Panc1 (cell line): ENCODE measurements at regions not wholly inside any gene's neighbourhood (a gene's known extent, or its start where the extent isn't known, plus 50 kb on each side); places are given as distances from the start of the nearest gene placed in this dataset.

Experiments
- ATAC-seq: fragments of 200-7000 bp; cut with Tn5 transposase; 2 replicates; pipeline ENCODE4 v1.9.1; 2020; ENCODE audit warnings: mild to moderate bottlenecking, moderate library complexity
- BruUV-seq: library from RNA; stranded (reverse); fragments of 400-500 nt; replicated peaks from 2 replicates; lab custom pipeline; 2021; lab: Mats Ljungman, UMichigan
- CTCF ChIA-PET: fragments of 300-600 bp; sonication (Branson Sonifier 250); formaldehyde crosslinking; loops from one replicate; lab custom pipeline; 2022; ENCODE audit warnings: antibody characterized with exemption; lab: Charles Lee
- POLR2A ChIA-PET: fragments of 300-600 bp; sonication (Branson Sonifier 250); formaldehyde crosslinking; loops from one replicate; lab custom pipeline; 2022; ENCODE audit warnings: antibody characterized with exemption; lab: Charles Lee
- DNase-seq: peaks from one replicate; pipeline ENCODE4 v3.0.0-alpha.2; 2010; ENCODE audit warnings: low read depth, low spot score
- H3K27ac ChIP-seq: 2 replicates; pipeline ENCODE4 v1.5.1; 2011; ENCODE audit warnings: mild to moderate bottlenecking, low read length, inconsistent platforms
- H3K27me3 ChIP-seq: fragments of 200-500 bp; sonication (Bioruptor generic); 2 replicates; pipeline ENCODE4 v1.6.0; 2014; ENCODE audit warnings: low read length, inconsistent platforms; ENCODE audit not compliant: control insufficient read depth, insufficient read depth
- H3K36me3 ChIP-seq: fragments of 200-500 bp; sonication (Bioruptor generic); 2 replicates; pipeline ENCODE4 v1.5.1; 2014; ENCODE audit warnings: inconsistent platforms, mild to moderate bottlenecking, low read length, moderate library complexity; ENCODE audit not compliant: control insufficient read depth, insufficient read depth
- H3K4me1 ChIP-seq: 2 replicates; pipeline ENCODE4 v1.5.1; 2011; ENCODE audit warnings: inconsistent platforms, mild to moderate bottlenecking, low read length, moderate library complexity; ENCODE audit not compliant: control insufficient read depth, insufficient read depth
- H3K4me3 ChIP-seq, 2 experiments: 2 replicates each; pipeline ENCODE4 v1.5.1; 2011 to 2012; ENCODE audit warnings: low read depth in 2 of 2, low read length in 2 of 2, mild to moderate bottlenecking in 2 of 2, inconsistent platforms in 1 of 2, moderate library complexity in 1 of 2
- H3K9me3 ChIP-seq: fragments of 200-500 bp; sonication (Bioruptor generic); 2 replicates; pipeline ENCODE4 v1.5.1; 2014; ENCODE audit warnings: low read depth, mild to moderate bottlenecking, inconsistent platforms, low read length, moderate library complexity; ENCODE audit not compliant: control insufficient read depth, insufficient read depth
- POLR2AphosphoS5 ChIP-seq: IDR thresholded peaks from 2 replicates; pipeline ENCODE4 v1.6.1; 2012; ENCODE audit warnings: mild to moderate bottlenecking, low read depth, low read length, moderate library complexity
- SIN3A ChIP-seq: IDR thresholded peaks from 2 replicates; pipeline ENCODE4 v1.6.1; 2012; ENCODE audit warnings: low read depth, mild to moderate bottlenecking, low read length, moderate library complexity, borderline replicate concordance; ENCODE audit not compliant: insufficient read depth
- TCF7L2 ChIP-seq: IDR thresholded peaks from 2 replicates; pipeline ENCODE4 v1.6.1; 2011; ENCODE audit warnings: mild to moderate bottlenecking, low read depth, low read length, inconsistent platforms
- in situ Hi-C: cut with HindIII; loops from 2 replicates; pipeline ENCODE4 v1.10.0; 2016; ENCODE audit warnings: low sequenced_read_pairs, low pct_unique_long_range_greater_than_20kb
- intact Hi-C: fragments of 100-400 bp; cut with micrococcal nuclease; formaldehyde crosslinking; loops from one replicate; pipeline ENCODE4 v1.10.0; 2022; ENCODE audit not compliant: unreplicated experiment
- TF ChIP-seq, protein P1 (sequence below), 2 experiments: IDR thresholded peaks; 2 replicates each; pipeline ENCODE4 v1.6.1; 2011 to 2012; ENCODE audit warnings: low read depth in 2 of 2, control low read depth in 1 of 2, low read length in 1 of 2, mild to moderate bottlenecking in 1 of 2, moderate library complexity in 1 of 2; ENCODE audit not compliant: insufficient read depth in 1 of 2
- TF ChIP-seq, protein P2 (sequence below): fragments of 450-650 bp; IDR thresholded peaks from 2 replicates; pipeline ENCODE4 v1.5.1; 2017; ENCODE audit warnings: mild to moderate bottlenecking

DNA sequence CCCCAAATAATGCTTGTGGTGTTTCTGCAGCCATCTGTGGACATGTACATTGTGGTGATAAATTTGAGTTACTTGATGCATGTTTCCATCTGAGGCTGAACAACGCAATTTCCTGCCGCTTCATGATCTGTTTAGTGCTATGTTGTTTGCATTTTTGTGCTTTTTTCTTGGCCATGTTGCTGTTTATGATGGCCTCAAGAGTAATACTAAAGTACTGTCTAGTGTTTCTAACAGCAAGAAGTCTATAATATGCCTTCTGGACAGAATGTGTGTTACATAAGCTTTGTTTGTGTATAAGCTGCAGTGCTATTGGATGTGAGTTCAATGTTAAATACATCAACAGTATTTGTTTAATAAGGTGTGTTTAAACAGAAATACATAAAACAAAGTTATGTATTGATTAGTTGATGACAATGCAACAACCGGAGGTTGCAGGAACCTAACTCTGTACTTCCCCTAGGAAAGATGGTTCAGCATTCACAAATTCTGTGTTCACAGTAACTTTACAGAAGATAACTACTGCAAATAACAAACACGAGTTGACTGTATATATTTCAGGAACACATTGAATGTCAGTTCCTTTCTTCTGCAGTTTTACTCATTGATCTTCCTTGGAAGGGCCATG is 114.8 kb upstream of the USP24 start:
- TF ChIP-seq SIN3A (no peak), POLR2AphosphoS5 (no peak), TCF7L2 (no peak)
- TF ChIP-seq, protein P1, sequence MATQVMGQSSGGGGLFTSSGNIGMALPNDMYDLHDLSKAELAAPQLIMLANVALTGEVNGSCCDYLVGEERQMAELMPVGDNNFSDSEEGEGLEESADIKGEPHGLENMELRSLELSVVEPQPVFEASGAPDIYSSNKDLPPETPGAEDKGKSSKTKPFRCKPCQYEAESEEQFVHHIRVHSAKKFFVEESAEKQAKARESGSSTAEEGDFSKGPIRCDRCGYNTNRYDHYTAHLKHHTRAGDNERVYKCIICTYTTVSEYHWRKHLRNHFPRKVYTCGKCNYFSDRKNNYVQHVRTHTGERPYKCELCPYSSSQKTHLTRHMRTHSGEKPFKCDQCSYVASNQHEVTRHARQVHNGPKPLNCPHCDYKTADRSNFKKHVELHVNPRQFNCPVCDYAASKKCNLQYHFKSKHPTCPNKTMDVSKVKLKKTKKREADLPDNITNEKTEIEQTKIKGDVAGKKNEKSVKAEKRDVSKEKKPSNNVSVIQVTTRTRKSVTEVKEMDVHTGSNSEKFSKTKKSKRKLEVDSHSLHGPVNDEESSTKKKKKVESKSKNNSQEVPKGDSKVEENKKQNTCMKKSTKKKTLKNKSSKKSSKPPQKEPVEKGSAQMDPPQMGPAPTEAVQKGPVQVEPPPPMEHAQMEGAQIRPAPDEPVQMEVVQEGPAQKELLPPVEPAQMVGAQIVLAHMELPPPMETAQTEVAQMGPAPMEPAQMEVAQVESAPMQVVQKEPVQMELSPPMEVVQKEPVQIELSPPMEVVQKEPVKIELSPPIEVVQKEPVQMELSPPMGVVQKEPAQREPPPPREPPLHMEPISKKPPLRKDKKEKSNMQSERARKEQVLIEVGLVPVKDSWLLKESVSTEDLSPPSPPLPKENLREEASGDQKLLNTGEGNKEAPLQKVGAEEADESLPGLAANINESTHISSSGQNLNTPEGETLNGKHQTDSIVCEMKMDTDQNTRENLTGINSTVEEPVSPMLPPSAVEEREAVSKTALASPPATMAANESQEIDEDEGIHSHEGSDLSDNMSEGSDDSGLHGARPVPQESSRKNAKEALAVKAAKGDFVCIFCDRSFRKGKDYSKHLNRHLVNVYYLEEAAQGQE (IDR thresholded peaks at IDR 0.05; ENCODE audit: insufficient read depth in 1 of 2, low read depth in 2 of 2, low read length in 1 of 2) = no peak
- TF ChIP-seq, protein P2, sequence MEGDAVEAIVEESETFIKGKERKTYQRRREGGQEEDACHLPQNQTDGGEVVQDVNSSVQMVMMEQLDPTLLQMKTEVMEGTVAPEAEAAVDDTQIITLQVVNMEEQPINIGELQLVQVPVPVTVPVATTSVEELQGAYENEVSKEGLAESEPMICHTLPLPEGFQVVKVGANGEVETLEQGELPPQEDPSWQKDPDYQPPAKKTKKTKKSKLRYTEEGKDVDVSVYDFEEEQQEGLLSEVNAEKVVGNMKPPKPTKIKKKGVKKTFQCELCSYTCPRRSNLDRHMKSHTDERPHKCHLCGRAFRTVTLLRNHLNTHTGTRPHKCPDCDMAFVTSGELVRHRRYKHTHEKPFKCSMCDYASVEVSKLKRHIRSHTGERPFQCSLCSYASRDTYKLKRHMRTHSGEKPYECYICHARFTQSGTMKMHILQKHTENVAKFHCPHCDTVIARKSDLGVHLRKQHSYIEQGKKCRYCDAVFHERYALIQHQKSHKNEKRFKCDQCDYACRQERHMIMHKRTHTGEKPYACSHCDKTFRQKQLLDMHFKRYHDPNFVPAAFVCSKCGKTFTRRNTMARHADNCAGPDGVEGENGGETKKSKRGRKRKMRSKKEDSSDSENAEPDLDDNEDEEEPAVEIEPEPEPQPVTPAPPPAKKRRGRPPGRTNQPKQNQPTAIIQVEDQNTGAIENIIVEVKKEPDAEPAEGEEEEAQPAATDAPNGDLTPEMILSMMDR = no peak
- Histone ChIP-seq H3K27ac (no peak overlapping the region), H3K4me3 (no peak overlapping the region), H3K27me3 (no peaks in the 10 kb centered on the region), H3K4me1 (no peaks in the 10 kb centered on the region), H3K9me3 (no peaks in the 10 kb centered on the region), H3K36me3 (no peaks in the 10 kb centered on the region)
- DNase-seq (no peak), ATAC-seq (no peak)
- intact Hi-C loops = no loop called here
- CTCF ChIA-PET = no interaction called here
- POLR2A ChIA-PET = no interaction called here
- in situ Hi-C loops = no loop called here
- no TSS peak for BruUV-seq

DNA sequence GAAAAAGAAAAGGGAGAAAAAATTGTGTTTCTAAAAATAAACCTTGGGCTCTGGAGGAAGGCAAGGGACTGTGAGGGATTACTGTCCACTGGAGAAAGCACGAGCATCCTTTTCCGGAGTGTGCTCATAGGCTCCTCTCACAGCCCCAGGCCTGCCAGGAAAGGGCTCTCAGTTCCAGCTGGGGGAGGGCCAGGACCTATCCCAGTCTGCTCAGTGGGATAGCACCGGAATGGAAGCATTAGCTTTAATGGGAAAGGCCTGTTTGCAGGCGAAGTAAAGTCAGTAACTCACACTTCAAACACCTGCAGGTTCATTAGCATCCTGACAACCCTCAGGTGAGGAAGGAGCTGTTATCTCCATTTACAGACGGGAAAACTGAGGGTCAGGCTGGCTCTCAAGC is 113.9 kb upstream of the USP24 start:
- H3K27me3 ChIP-seq = no peaks in the 10 kb centered on the region
- H3K9me3 ChIP-seq = no peaks in the 10 kb centered on the region
- DNase-seq (no peak), ATAC-seq (no peak)
- H3K36me3 ChIP-seq = no peaks in the 10 kb centered on the region
- CTCF ChIA-PET = no interaction called here
- no peaks in the 10 kb centered on the region for H3K4me1 ChIP-seq
- intact Hi-C loops (no loop called here), in situ Hi-C loops (no loop called here)
- H3K27ac ChIP-seq = no peak overlapping the region
- no peak overlapping the region for H3K4me3 ChIP-seq
- no TSS peak for BruUV-seq
- TF ChIP-seq SIN3A (no peak), POLR2AphosphoS5 (no peak), TCF7L2 (no peak)
- TF ChIP-seq, protein P1 (IDR thresholded peaks at IDR 0.05; ENCODE audit: insufficient read depth in 1 of 2, low read depth in 2 of 2, low read length in 1 of 2) = no peak
- TF ChIP-seq, protein P2 = no peak
- POLR2A ChIA-PET = no interaction called here
